Transverse colon (tissue), 4 donors: ENCODE measurements at regions not wholly inside any gene's neighbourhood (a gene's known extent, or its start where the extent isn't known, plus 50 kb on each side); places are given as distances from the start of the nearest gene placed in this dataset.

ENCODE experiments used
- DNase-seq: peaks from one replicate; pipeline ENCODE4 v3.0.0-alpha.2; 2019
- H3K27ac ChIP-seq, 4 donors: fragments of 200-600 bp; sonication (generic); 2 replicates each; pipeline ENCODE4 v1.5.1; 2016 to 2018; ENCODE audit warnings: inconsistent platforms in 4 of 4
- H3K27me3 ChIP-seq: fragments of 200-600 bp; sonication (generic); 2 replicates; pipeline ENCODE4 v1.5.1; 2017; ENCODE audit warnings: inconsistent platforms
- H3K36me3 ChIP-seq, 4 donors: fragments of 200-600 bp; sonication (generic); 2 replicates each; pipeline ENCODE4 v1.5.1; 2017 to 2019; ENCODE audit warnings: inconsistent platforms in 4 of 4
- H3K4me1 ChIP-seq, 4 donors: fragments of 200-600 bp; sonication (generic); 2 replicates each; pipeline ENCODE4 v1.5.1; 2017 to 2020; ENCODE audit warnings: inconsistent platforms in 4 of 4
- H3K4me3 ChIP-seq, 4 donors: fragments of 200-600 bp; sonication (generic); 1 replicate in 1 of 4; 2 replicates in 3 of 4; pipeline versions ENCODE4 v1.5.1 to v1.6.1; 2017 to 2019; ENCODE audit warnings: inconsistent platforms in 4 of 4
- H3K9me3 ChIP-seq, 2 donors: fragments of 200-600 bp; sonication (generic); 2 replicates each; pipeline ENCODE4 v1.5.1; 2017 to 2019; ENCODE audit warnings: inconsistent platforms in 2 of 2
- CTCF ChIP-seq, 5 experiments: fragments of 200-600 bp in 3 of 5; fragments of 450-650 bp in 2 of 5; sonication (generic) in 3 of 5; IDR thresholded peaks; 1 replicate in 2 of 5; 2 replicates in 3 of 5; pipeline ENCODE4 v1.5.1; 2016 to 2017; ENCODE audit warnings: antibody characterized with exemption in 5 of 5, inconsistent platforms in 3 of 5, mild to moderate bottlenecking in 2 of 5, moderate library complexity in 1 of 5
- EP300 ChIP-seq: sonication (generic); formaldehyde crosslinking; IDR thresholded peaks from one replicate; pipeline ENCODE4 v1.6.1; 2017; ENCODE audit warnings: antibody characterized with exemption, low read depth
- POLR2A ChIP-seq: fragments of 450-650 bp; IDR thresholded peaks from one replicate; pipeline ENCODE4 v1.6.1; 2016; ENCODE audit warnings: antibody characterized with exemption, mild to moderate bottlenecking, moderate library complexity
- POLR2AphosphoS5 ChIP-seq, 3 donors: sonication (generic); formaldehyde crosslinking; IDR thresholded peaks; one replicate each; pipeline ENCODE4 v1.6.1; 2016; ENCODE audit warnings: antibody characterized with exemption in 3 of 3
- WGBS, 2 donors: methylation state at CpG; one replicate each; pipeline ENCODE4 v1.1.5; 2018; ENCODE audit warnings: low coverage in 1 of 2; 5-methylcytosine and 5-hydroxymethylcytosine counted together
- in situ Hi-C, 4 donors: fragments of 200-750 bp; cut with MboI; loops; one replicate each; pipeline versions ENCODE4 v1.15.0 to v1.15.1; 2017; ENCODE audit warnings: low sequenced_read_pairs in 3 of 4, low pct_ligation_motif_present in 1 of 4, low pct_unique_long_range_greater_than_20kb in 1 of 4
- intact Hi-C: fragments of 100-400 bp; cut with DNase I; formaldehyde crosslinking; loops from one replicate; pipeline ENCODE4 v1.15.1; 2023; ENCODE audit warnings: low total_unique reads

DNA sequence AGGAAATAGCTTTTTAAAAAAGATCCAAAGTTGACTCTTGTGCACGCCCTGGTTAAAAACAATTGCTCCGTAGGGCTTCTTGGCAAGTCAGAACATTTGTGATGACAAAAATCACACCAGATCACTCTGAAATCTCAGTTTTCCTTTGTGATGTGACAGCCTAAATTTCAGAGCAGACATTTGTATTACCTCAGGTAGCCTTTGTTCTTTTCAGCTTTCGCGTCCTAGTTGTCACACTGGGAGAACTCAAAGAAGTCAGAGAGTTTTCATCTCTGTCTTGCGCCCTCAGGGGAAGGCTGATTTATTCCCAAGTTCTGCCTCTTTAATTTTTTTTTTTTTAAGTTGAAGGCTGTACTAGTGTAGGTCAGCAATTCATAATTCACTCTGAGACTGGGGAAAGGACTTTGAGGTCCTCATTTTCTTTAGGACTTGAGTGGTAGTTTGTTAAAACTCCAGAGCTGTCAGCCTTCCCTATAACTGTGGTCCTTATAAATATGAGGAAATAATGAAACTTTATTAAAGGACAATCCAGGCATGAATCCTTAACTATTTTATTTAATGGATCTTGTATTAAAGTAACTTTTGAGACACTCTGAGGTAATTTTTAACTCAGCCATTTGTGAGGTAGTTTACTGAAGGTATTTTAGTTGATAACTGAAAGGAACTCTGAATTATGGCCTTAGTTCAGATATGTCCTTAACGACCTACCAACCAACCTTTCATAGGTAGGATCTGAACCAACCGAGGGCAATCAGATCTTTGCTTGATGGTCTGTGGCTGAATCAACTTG lies 525.1 kb upstream of the FAM98A start:
- H3K4me3 ChIP-seq: no peak overlapping the region
- DNase-seq: no peak
- H3K27me3 ChIP-seq: no peaks in the 10 kb centered on the region
- no peaks in the 10 kb centered on the region for H3K36me3 ChIP-seq
- in situ Hi-C loops: no loop called here
- H3K9me3 ChIP-seq: no peaks in the 10 kb centered on the region
- H3K4me1 ChIP-seq: no peaks in the 10 kb centered on the region
- intact Hi-C loops: no loop called here
- no peak overlapping the region for H3K27ac ChIP-seq
- no peak for TF ChIP-seq POLR2AphosphoS5 (IDR thresholded peaks at IDR 0.05)
- TF ChIP-seq POLR2A: no peak
- no peak for TF ChIP-seq EP300
- TF ChIP-seq CTCF (IDR thresholded peaks at IDR 0.05): no peak
- WGBS, 2 donors: 70 to 76% methylated on average over 4 to 7 of the region's 7 CpGs

DNA sequence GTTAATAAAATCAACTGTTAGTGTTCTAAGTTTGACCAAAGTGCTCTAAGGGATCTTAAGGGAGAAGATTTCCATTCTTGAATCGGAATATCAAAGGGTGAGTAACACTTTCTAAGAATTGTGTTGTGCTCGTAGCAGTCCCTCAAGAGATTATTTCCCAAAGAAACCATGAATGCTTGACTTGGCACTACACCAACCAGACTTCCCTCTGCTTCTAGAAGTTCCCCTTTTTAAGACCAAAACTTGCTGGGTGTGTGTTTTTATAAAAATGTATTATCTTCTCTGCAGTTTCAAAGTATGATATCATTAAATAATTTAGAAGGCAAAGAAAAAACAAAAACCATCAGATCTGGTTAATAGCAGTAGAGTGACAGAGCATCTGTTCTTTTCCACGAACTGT lies 522.0 kb upstream of the FAM98A start:
- TF ChIP-seq CTCF (IDR thresholded peaks at IDR 0.05) (no peak), EP300 (no peak), POLR2AphosphoS5 (IDR thresholded peaks at IDR 0.05) (no peak), POLR2A (no peak)
- Histone ChIP-seq H3K36me3 (no peaks in the 10 kb centered on the region), H3K4me1 (no peaks in the 10 kb centered on the region), H3K27me3 (no peaks in the 10 kb centered on the region), H3K4me3 (no peak overlapping the region), H3K9me3 (no peaks in the 10 kb centered on the region), H3K27ac (no peak overlapping the region)
- intact Hi-C loops: no loop called here
- in situ Hi-C loops: no loop called here
- DNase-seq: no peak
- 40 to 61% methylated on average over 1 to 3 of the region's 3 CpGs for WGBS, 2 donors

GRCh38 chr2:34115076-34115475 lies 516.0 kb upstream of the FAM98A start:
- intact Hi-C loops: no loop called here
- in situ Hi-C loops: no loop called here
- DNase-seq: no peak
- Histone ChIP-seq H3K4me1 (peaks cover 0 to 20% (median 5%) of the 10 kb centered on the region in 4 donors), H3K9me3 (no peaks in the 10 kb centered on the region), H3K27me3 (no peaks in the 10 kb centered on the region), H3K36me3 (no peaks in the 10 kb centered on the region), H3K27ac (no peak overlapping the region), H3K4me3 (no peak overlapping the region)
- WGBS, 2 donors: 55 to 56% methylated on average over 1 of the region's 1 CpG
- TF ChIP-seq EP300: no peak
- no peak for TF ChIP-seq POLR2AphosphoS5 (IDR thresholded peaks at IDR 0.05)
- TF ChIP-seq POLR2A: no peak
- no peak for TF ChIP-seq CTCF (IDR thresholded peaks at IDR 0.05)

DNA sequence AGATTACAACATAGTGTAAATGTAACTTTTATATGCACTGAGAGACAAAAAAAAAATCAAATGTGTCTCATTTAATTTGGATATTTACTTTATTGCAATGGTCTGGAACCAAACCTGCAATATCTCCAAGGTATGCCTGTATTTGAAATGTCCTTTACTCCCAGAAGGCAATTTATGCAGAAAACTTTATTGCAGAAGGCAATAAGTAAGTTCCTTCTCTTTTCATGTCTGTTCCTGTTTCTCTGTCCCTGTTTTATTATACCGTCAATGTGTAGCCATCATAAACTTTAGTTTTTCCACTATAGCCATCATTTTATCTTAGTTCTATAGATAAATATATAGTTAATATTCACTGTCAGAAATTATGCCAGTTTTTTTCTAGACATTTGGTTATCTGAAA lies 513.1 kb upstream of the FAM98A start:
- no peaks in the 10 kb centered on the region for H3K9me3 ChIP-seq
- no peak for TF ChIP-seq CTCF (IDR thresholded peaks at IDR 0.05)
- TF ChIP-seq POLR2AphosphoS5 (IDR thresholded peaks at IDR 0.05): no peak
- no peak for TF ChIP-seq EP300
- no peak for TF ChIP-seq POLR2A
- in situ Hi-C loops (no loop called here), intact Hi-C loops (no loop called here)
- H3K27me3 ChIP-seq: no peaks in the 10 kb centered on the region
- peaks cover 0 to 26% (median 9%) of the 10 kb centered on the region in 4 donors for H3K4me1 ChIP-seq
- WGBS, 2 donors: 19 to 56% methylated on average over 1 of the region's 1 CpG
- H3K27ac ChIP-seq: no peak overlapping the region
- no peak for DNase-seq
- no peaks in the 10 kb centered on the region for H3K36me3 ChIP-seq
- no peak overlapping the region for H3K4me3 ChIP-seq
